ENCODE measurements at regions not wholly inside any gene's neighbourhood (a gene's known extent, or its start where the extent isn't known, plus 50 kb on each side); places are given as distances from the start of the nearest gene placed in this dataset.

DNA sequence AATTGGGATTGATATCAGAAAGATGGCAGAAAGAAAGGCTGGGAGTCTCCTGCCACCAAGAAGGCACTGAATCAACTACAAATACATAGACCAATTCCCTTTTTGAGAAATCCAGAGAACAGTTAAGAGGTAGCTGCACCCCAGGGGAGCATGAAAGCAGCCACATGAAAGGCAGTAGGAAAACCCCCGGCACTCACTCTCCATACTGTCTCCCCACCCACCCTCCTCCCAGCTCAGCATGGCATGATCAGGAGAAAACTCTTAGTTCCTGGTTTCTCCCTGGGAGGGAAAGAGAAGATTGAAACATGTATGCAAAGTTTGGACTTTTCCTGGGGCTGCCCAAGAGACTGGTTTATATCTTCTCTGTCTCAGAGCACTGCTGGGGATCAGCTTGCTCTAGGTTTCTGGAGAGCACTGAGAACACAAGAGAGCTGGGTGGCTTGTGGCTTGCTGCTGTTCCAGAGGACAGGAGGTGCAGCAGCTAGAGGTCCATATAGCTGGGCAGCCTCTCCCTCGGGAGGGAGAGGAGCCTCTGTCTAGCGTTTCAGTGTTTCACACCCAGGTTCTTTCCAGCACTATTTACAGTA lies 305.7 kb downstream of the PDGFC start:
- TF ChIP-seq GATA1 (IDR thresholded peaks at IDR 0.05; ENCODE audit: low read depth, low read length) (no peak), POLR2A (IDR thresholded peaks at IDR 0.05; ENCODE audit: low read length) (no peak)
- DNase-seq, result no peak

DNA sequence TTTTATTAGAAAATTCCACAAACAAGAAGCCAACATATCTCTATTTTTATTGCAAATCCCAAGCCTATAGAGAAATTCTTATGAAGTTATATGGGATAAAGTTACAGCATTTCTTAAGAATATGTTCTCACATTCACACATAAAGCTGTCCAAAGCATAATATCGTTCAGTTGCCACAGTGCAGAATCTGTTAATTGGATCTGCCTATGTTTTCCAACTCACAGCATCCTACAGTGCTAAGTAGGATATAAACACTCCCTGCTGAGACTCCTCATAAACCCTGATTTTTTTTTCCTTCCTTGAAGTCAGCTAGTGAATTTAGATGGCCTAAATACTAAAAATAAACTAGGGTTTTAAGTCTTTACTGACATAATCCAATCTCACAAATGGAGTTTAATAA lies 307.9 kb downstream of the PDGFC start:
- TF ChIP-seq POLR2A (IDR thresholded peaks at IDR 0.05; ENCODE audit: low read length) (no peak), GATA1 (IDR thresholded peaks at IDR 0.05; ENCODE audit: low read depth, low read length) (no peak)

DNA sequence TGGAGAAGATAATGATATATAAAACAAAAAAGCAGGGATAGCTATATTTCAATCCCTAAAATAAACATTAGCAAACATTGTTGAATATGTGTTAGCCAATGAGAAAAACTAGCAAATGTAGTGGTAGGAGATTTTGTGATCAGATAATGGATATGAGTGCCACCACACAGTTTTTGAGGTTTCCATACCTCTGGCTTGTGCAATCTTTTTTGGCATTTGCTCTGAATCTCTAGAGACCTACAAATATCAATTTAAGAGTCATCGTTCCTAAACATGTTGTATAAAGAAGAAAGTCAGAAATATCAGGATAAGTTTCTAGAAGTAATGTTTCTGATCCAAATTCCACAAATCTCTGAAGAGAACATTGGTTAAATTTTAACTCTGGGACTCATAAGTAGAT lies 308.7 kb downstream of the PDGFC start:
- DNase-seq, result no peak
- no peak for TF ChIP-seq GATA1 (IDR thresholded peaks at IDR 0.05; ENCODE audit: low read depth, low read length)
- TF ChIP-seq POLR2A (IDR thresholded peaks at IDR 0.05; ENCODE audit: low read length), result no peak

More for the DNA sequence above, 307.9 kb downstream of the PDGFC start:
- no peak for DNase-seq

DNA sequence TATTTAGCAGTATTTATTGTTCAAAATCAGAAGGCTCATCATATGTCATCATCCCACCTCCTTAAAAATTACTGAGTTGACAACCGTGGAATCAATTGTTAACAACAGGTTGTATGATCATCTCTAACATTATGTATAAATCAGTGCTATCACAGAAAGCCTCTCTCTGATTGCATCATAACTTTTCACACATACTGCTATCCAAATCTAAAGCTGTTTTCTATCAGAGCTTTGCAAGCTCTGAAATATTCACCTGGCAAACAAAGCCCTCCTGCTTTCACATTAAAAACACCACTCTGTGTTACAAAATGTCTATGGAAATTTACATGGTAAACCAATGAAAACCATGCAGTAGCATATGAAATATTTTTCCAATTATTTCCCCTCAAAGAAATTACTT lies 310.0 kb downstream of the PDGFC start:
- TF ChIP-seq GATA1 (IDR thresholded peaks at IDR 0.05; ENCODE audit: low read depth, low read length) (no peak), POLR2A (IDR thresholded peaks at IDR 0.05; ENCODE audit: low read length) (no peak)
- no peak for DNase-seq

DNA sequence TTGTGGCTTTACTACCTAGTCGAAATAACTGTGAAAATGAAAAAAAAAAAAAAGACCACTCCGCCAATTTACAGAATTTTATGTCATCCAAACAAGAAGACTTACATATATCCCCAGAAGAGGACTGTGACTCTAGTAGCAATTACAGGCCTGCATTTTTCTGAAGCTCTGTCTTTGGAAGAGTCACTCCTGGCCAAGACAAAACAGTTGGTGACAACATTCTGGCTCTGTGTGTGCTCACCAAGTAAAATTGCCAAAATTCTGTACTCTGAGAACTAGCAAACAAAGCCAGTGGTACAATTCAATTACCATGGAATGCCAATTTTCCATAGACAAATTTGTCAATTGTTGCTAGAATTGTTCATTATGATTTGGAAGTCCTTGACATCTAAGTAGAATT lies 311.1 kb downstream of the PDGFC start:
- DNase-seq, result no peak

DNA sequence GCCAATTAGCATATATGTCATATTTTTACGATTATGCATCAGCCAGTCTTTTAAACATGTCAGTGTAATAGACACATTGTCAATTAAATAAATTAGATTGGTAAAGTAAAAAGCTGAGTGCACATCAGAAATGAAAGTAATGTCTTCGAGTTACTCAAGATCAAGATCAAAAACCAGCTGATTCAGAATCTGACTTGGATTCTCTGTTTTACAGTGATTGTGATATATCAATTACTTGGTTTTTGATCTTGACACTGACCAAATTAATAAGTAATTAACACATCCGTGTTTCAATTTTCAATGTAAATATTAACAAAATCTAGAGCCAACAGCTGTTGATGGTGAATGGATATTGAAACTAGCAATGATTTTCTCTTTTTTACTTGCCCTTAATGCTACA lies 311.6 kb downstream of the PDGFC start:
- TF ChIP-seq POLR2A (IDR thresholded peaks at IDR 0.05; ENCODE audit: low read length) (no peak), GATA1 (IDR thresholded peaks at IDR 0.05; ENCODE audit: low read depth, low read length) (no peak)
- DNase-seq, result no peak

More for the DNA sequence above, 311.1 kb downstream of the PDGFC start:
- TF ChIP-seq POLR2A (IDR thresholded peaks at IDR 0.05; ENCODE audit: low read length) (no peak), GATA1 (IDR thresholded peaks at IDR 0.05; ENCODE audit: low read depth, low read length) (no peak)

DNA sequence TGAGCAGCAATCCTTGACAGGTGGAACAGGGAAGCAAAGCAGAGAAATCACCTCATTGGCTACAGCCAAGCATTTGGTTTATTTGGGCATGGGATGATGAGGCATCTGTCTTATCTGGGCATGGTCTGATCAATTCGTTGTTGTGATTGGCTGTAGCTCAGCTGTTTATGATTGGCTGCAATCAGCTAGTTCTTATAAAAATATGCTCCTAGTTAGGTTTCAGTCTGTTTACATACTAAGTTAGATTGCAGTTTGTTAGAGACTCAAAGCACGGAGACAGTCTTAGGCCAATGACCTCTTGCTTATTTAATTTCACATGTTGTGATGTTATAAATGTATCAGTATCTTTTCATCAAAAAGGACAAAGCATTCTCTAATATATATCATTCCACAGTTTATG lies 312.0 kb downstream of the PDGFC start:
- DNase-seq, result no peak
- no peak for TF ChIP-seq GATA1 (IDR thresholded peaks at IDR 0.05; ENCODE audit: low read depth, low read length)
- no peak for TF ChIP-seq POLR2A (IDR thresholded peaks at IDR 0.05; ENCODE audit: low read length)

DNA sequence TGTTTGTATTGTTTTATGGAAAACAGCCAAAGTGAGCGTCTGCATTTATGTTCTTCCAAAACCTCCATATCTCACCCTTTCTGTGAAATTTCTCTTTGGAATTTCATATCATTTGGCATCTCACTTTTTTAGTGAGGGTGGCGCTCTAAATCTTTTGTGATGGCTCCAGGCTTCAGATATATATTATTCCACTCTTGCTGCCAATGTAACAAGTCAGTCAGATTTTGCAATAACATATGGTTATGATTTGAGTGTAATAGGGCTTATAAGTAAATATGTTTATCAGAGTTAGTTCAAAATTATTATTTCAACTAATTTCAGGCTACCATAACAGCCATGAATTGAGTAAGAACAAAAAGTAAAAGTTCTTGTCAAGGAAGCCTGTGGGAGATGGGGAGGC lies 314.7 kb downstream of the PDGFC start:
- TF ChIP-seq GATA1 (IDR thresholded peaks at IDR 0.05; ENCODE audit: low read depth, low read length) (no peak), POLR2A (IDR thresholded peaks at IDR 0.05; ENCODE audit: low read length) (no peak)
- DNase-seq, result no peak

DNA sequence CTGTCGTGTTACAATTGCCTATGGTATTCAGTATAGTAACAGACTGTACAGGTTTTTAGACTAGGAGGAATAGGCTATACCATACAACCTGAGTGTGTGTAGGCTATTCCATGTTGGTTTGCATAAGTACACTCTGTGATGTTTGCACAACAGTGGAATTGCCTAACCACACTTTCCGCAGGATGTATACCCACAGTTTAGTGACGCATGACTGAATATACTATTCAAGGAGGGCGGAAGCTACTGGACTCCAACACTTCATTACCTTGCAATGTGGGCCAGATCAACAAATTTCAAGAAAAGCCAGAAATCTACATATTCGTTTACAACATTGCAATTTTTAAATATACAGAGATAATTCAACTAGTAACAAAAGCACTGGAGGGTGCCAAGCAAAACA lies 317.2 kb downstream of the PDGFC start:
- no peak for DNase-seq
- TF ChIP-seq POLR2A (IDR thresholded peaks at IDR 0.05; ENCODE audit: low read length) (no peak), GATA1 (IDR thresholded peaks at IDR 0.05; ENCODE audit: low read depth, low read length) (no peak)

DNA sequence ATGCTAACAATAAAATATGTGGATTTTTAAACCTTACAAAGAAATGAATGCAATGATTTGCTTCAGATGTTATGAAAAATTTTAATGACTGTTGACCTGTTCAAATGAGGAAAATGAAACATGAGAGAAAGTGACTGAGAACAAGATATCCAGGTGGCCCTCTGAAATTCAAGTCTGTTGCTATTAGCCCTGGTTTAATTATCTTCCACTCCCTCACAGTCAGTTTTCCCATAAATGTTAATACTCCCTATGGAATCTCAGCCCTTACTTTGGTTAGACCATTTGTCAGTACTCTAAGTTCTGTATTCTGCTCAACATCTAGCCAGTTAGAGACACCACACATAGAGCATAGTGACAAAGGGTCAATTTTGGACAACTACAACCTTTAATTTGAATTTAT lies 327.8 kb downstream of the PDGFC start:
- TF ChIP-seq POLR2A (IDR thresholded peaks at IDR 0.05; ENCODE audit: low read length) (no peak), GATA1 (IDR thresholded peaks at IDR 0.05; ENCODE audit: low read depth, low read length) (no peak)
- DNase-seq, result no peak

DNA sequence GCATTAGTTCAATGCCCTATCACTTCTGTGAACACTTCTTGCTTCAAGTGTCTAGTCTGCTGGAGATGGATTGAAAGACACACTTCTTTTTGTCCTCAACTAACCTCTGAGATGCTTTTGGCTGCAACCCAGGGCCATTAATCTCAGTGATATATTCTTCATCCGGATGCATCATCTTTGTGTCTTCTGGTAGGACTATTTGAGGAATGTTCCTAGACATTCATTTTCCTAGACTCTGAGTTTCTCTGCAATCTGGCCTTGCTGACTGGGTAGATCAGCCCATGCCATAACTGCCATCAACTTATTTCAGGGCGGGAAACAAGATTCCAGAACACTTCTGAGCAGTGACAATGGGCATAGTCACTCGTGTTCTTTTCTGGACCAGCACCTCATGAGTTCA lies 329.4 kb downstream of the PDGFC start:
- no peak for DNase-seq
- TF ChIP-seq GATA1 (IDR thresholded peaks at IDR 0.05; ENCODE audit: low read depth, low read length) (no peak), POLR2A (IDR thresholded peaks at IDR 0.05; ENCODE audit: low read length) (no peak)

DNA sequence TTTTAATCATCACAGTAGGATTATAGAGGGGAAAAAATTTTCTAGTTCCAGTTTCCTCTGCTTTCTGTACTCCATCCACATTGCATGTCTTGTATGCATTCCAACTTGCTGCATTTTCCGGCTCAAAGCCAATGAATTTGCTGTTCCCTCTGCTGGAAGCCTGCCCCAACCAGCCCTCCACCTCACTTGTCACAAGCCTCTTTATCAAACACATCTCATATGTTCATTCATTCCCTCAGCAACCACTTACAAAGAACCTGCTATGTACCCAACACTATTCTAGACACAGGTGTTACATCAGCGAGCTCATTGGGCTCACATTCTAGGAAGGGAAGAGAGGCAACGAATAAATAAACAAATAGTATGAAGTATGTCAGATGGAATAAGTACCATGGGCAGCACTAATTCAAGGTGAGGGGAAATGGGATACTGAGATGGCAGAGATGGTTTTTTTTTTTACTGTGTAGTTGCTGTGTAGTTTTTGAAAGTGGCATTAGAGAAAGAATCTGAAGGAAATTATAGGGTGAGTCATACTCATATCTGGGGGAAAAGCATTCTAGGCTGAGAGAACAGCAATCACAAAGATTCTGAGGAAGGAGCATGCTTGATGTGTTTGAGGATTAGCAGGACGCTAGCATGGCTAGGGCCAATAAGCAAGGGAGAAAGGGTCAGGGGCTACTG lies 332.5 kb downstream of the PDGFC start:
- DNase-seq, result no peak
- TF ChIP-seq GATA1 (IDR thresholded peaks at IDR 0.05; ENCODE audit: low read depth, low read length) (no peak), POLR2A (IDR thresholded peaks at IDR 0.05; ENCODE audit: low read length) (no peak)

DNA sequence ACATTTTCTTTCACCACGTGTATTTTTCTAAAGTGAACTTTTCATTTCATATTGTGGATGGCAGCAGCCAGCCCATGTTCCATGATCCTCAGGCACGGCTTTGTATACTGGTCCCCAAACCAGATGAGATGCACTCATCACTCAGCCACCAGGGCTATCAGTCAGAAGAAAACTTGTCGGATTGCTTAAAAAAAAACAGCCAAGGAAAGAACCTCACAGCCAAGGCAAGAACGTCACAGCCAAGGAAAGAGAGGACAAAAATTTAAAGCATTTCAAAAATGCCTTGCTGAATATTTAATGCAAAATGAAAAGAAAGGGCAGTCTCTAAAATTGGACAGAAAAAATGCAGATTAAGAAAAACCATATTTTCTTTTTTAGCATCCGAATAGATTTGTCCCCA lies 333.3 kb downstream of the PDGFC start:
- DNase-seq, result no peak
- TF ChIP-seq POLR2A (IDR thresholded peaks at IDR 0.05; ENCODE audit: low read length) (no peak), GATA1 (IDR thresholded peaks at IDR 0.05; ENCODE audit: low read depth, low read length) (no peak)

DNA sequence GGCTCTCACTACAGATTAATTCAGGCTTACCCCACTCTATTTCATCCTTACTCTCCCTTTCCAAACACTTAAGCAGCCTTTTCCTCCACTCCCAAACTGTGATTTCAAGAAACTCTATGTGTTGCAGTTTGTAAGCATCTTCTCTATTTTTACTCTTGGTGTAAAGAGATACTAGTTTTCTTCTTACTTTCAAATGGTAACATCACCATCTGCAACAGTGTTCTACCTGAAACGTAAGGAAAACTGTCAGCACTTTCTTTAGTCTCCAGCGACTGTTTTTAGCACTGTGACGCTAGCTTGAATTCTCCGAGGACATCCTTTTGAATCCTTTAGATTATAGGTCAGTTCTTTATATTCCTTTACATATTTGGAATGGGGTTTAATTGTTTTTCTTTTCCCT lies 335.2 kb downstream of the PDGFC start:
- TF ChIP-seq GATA1 (IDR thresholded peaks at IDR 0.05; ENCODE audit: low read depth, low read length) (no peak), POLR2A (IDR thresholded peaks at IDR 0.05; ENCODE audit: low read length) (no peak)
- DNase-seq, result no peak

DNA sequence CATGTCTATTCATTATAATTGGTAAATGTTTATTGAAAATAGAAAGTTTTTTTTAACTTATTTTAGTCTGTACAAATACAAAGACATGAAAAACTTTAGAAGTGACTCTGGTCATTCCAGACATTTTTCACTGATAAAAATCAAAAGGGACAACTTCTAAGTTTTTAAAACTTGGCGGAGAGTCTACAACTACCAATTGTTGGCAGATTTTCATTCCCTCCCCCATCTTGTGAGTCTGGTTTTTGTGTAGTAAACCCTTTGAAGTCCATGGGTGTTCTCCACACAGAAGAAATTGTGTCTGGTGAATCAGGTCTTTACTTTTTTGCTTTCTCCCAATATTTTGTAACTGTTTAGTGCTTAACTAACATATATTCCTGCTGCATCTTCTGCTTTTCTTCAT lies 336.5 kb downstream of the PDGFC start:
- DNase-seq, result no peak
- TF ChIP-seq GATA1 (IDR thresholded peaks at IDR 0.05; ENCODE audit: low read depth, low read length), result no peak
- TF ChIP-seq POLR2A (IDR thresholded peaks at IDR 0.05; ENCODE audit: low read length), result no peak
